ENCODE measurements at regions not wholly inside any gene's neighbourhood (a gene's known extent, or its start where the extent isn't known, plus 50 kb on each side); places are given as distances from the start of the nearest gene placed in this dataset.

- H3K4me1 Mint-ChIP-seq (ENCODE audit: low read depth): no peaks in the 10 kb centered on the region
- no peak for ATAC-seq (replicated peaks in 1 of 2)
- H3K4me3 Mint-ChIP-seq: no peak overlapping the region
- H3K27me3 Mint-ChIP-seq (ENCODE audit: low read depth): peaks cover 8% of the 10 kb centered on the region
- peaks cover 2 to 3% of the 10 kb centered on the region in 2 donors for H3K36me3 Mint-ChIP-seq (ENCODE audit: insufficient read depth in 2 of 2)
- no peak overlapping the region for H3K27ac Mint-ChIP-seq
- peaks cover 3% of the 10 kb centered on the region in 2 donors for H3K9me3 Mint-ChIP-seq
- DNase-seq: no peak
Measured at GRCh38 chr11:123254357-123254756, 59.3 kb upstream of the CLMP start.

GRCh38 chr11:123253911-123254310 lies 58.9 kb upstream of the CLMP start:
- Mint-ChIP-seq H3K4me1 (ENCODE audit: low read depth) (no peaks in the 10 kb centered on the region), H3K27ac (no peak overlapping the region), H3K36me3 (ENCODE audit: insufficient read depth in 2 of 2) (peaks cover 2% of the 10 kb centered on the region in 2 donors), H3K27me3 (ENCODE audit: low read depth) (peaks cover 9% of the 10 kb centered on the region), H3K9me3 (peaks cover 3% of the 10 kb centered on the region in 2 donors), H3K4me3 (no peak overlapping the region)
- DNase-seq (no peak), ATAC-seq (replicated peaks in 1 of 2) (no peak)

- H3K4me3 Mint-ChIP-seq: no peak overlapping the region
- H3K4me1 Mint-ChIP-seq (ENCODE audit: low read depth): no peaks in the 10 kb centered on the region
- H3K9me3 Mint-ChIP-seq: peaks cover 0 to 3% of the 10 kb centered on the region in 2 donors
- H3K36me3 Mint-ChIP-seq (ENCODE audit: insufficient read depth in 2 of 2): no peaks in the 10 kb centered on the region
- DNase-seq (no peak), ATAC-seq (replicated peaks in 1 of 2) (no peak)
- H3K27me3 Mint-ChIP-seq (ENCODE audit: low read depth): peaks cover 9% of the 10 kb centered on the region
- no peak overlapping the region for H3K27ac Mint-ChIP-seq
Measured at GRCh38 chr11:123253223-123253622, 58.2 kb upstream of the CLMP start.

- no peaks in the 10 kb centered on the region for H3K36me3 Mint-ChIP-seq (ENCODE audit: insufficient read depth in 2 of 2)
- H3K4me1 Mint-ChIP-seq (ENCODE audit: low read depth): peaks cover 5% of the 10 kb centered on the region
- no peaks in the 10 kb centered on the region for H3K9me3 Mint-ChIP-seq
- H3K27me3 Mint-ChIP-seq (ENCODE audit: low read depth): peaks cover 9% of the 10 kb centered on the region
- no peak overlapping the region for H3K4me3 Mint-ChIP-seq
- ATAC-seq (replicated peaks in 1 of 2) (no peak), DNase-seq (no peak)
- no peak overlapping the region for H3K27ac Mint-ChIP-seq
Measured at GRCh38 chr11:123251657-123252344, 56.8 kb upstream of the CLMP start.

- H3K9me3 Mint-ChIP-seq: no peaks in the 10 kb centered on the region
- no peak for ATAC-seq (replicated peaks in 1 of 2)
Measured at GRCh38 chr11:123250892-123251656, 56.0 kb upstream of the CLMP start.

GRCh38 chr11:123249354-123249753 lies 54.3 kb upstream of the CLMP start:
- no peaks in the 10 kb centered on the region for H3K36me3 Mint-ChIP-seq (ENCODE audit: insufficient read depth in 2 of 2)
- peaks cover 9% of the 10 kb centered on the region for H3K27me3 Mint-ChIP-seq (ENCODE audit: low read depth)
- no peak for ATAC-seq (replicated peaks in 1 of 2)
- no peaks in the 10 kb centered on the region for H3K9me3 Mint-ChIP-seq
- no peak overlapping the region for H3K27ac Mint-ChIP-seq
- H3K4me3 Mint-ChIP-seq: no peak overlapping the region
- H3K4me1 Mint-ChIP-seq (ENCODE audit: low read depth): peaks cover 6% of the 10 kb centered on the region
- DNase-seq: no peak

More at GRCh38 chr11:123250892-123251656, 56.0 kb upstream of the CLMP start:
- Mint-ChIP-seq H3K4me3 (no peak overlapping the region), H3K36me3 (ENCODE audit: insufficient read depth in 2 of 2) (no peaks in the 10 kb centered on the region), H3K27me3 (ENCODE audit: low read depth) (peaks cover 9% of the 10 kb centered on the region), H3K4me1 (ENCODE audit: low read depth) (peaks cover 6% of the 10 kb centered on the region), H3K27ac (no peak overlapping the region)
- no peak for DNase-seq

GRCh38 chr11:123247813-123248379 lies 52.8 kb upstream of the CLMP start:
- Mint-ChIP-seq H3K27ac (no peak overlapping the region), H3K36me3 (ENCODE audit: insufficient read depth in 2 of 2) (no peaks in the 10 kb centered on the region), H3K4me1 (ENCODE audit: low read depth) (peaks cover 6% of the 10 kb centered on the region), H3K4me3 (no peak overlapping the region), H3K27me3 (ENCODE audit: low read depth) (peaks cover 9% of the 10 kb centered on the region), H3K9me3 (no peaks in the 10 kb centered on the region)
- ATAC-seq (replicated peaks in 1 of 2) (no peak), DNase-seq (no peak)

- peaks cover 9% of the 10 kb centered on the region for H3K27me3 Mint-ChIP-seq (ENCODE audit: low read depth)
- DNase-seq (no peak), ATAC-seq (replicated peaks in 1 of 2) (peak in 1 of 2 donors; percentile 11)
- H3K9me3 Mint-ChIP-seq: no peaks in the 10 kb centered on the region
- H3K27ac Mint-ChIP-seq: no peak overlapping the region
- H3K4me3 Mint-ChIP-seq: no peak overlapping the region
- peaks cover 6% of the 10 kb centered on the region for H3K4me1 Mint-ChIP-seq (ENCODE audit: low read depth)
- H3K36me3 Mint-ChIP-seq (ENCODE audit: insufficient read depth in 2 of 2): no peaks in the 10 kb centered on the region
Measured at GRCh38 chr11:123247496-123247799, 52.4 kb upstream of the CLMP start.

GRCh38 chr11:123246749-123247495 lies 51.9 kb upstream of the CLMP start:
- Mint-ChIP-seq H3K4me1 (ENCODE audit: low read depth) (peaks cover 6% of the 10 kb centered on the region), H3K36me3 (ENCODE audit: insufficient read depth in 2 of 2) (no peaks in the 10 kb centered on the region), H3K27ac (no peak overlapping the region), H3K27me3 (ENCODE audit: low read depth) (peaks cover 9% of the 10 kb centered on the region), H3K9me3 (no peaks in the 10 kb centered on the region), H3K4me3 (no peak overlapping the region)
- DNase-seq: peak; percentile 81 to 88
- ATAC-seq (replicated peaks in 1 of 2): peak; percentile 80 to 93

- ATAC-seq (replicated peaks in 1 of 2) (no peak), DNase-seq (no peak)
- Mint-ChIP-seq H3K27me3 (ENCODE audit: low read depth) (peaks cover 9% of the 10 kb centered on the region), H3K27ac (no peak overlapping the region), H3K4me3 (no peak overlapping the region), H3K4me1 (ENCODE audit: low read depth) (peaks cover 6% of the 10 kb centered on the region), H3K9me3 (no peaks in the 10 kb centered on the region), H3K36me3 (ENCODE audit: insufficient read depth in 2 of 2) (no peaks in the 10 kb centered on the region)
Measured at GRCh38 chr11:123245567-123245966, 50.5 kb upstream of the CLMP start.
